Adrenal gland (tissue), 9 donors: ENCODE measurements at regions not wholly inside any gene's neighbourhood (a gene's known extent, or its start where the extent isn't known, plus 50 kb on each side); places are given as distances from the start of the nearest gene placed in this dataset.

ENCODE experiments used
- DNase-seq, 7 donors: peaks; one replicate each; pipeline ENCODE4 v3.0.0-alpha.2; 2019 to 2020
- H3K27ac ChIP-seq, 5 donors: fragments of 200-600 bp; sonication (generic) in 4 of 5; 1 replicate in 3 of 5; 2 replicates in 2 of 5; pipeline versions ENCODE4 v1.5.1 to v1.8.0; 2016 to 2020; ENCODE audit warnings: mild to moderate bottlenecking in 1 of 5
- H3K27me3 ChIP-seq: fragments of 200-600 bp; 2 replicates; pipeline ENCODE4 v1.8.0; 2021
- H3K36me3 ChIP-seq, 2 donors: fragments of 200-600 bp; replicated peaks in 1 of 2; 1 replicate in 1 of 2; 2 replicates in 1 of 2; pipeline versions ENCODE4 v1.5.1 to v1.8.0; 2018 to 2022
- H3K4me1 ChIP-seq, 2 donors: fragments of 200-600 bp; replicated peaks in 1 of 2; 1 replicate in 1 of 2; 2 replicates in 1 of 2; pipeline versions ENCODE4 v1.5.1 to v1.8.0; 2018 to 2021
- H3K4me3 ChIP-seq, 4 donors: fragments of 200-600 bp; sonication (generic) in 3 of 4; one replicate each; pipeline ENCODE4 v1.5.1; 2016 to 2018
- H3K9me3 ChIP-seq, 3 donors: fragments of 200-600 bp; sonication (generic) in 1 of 3; replicated peaks in 1 of 3; 1 replicate in 2 of 3; 2 replicates in 1 of 3; pipeline versions ENCODE4 v1.5.1 to v1.8.0; 2016 to 2021
- POLR2A ChIP-seq, 2 donors: fragments of 450-650 bp; IDR thresholded peaks; one replicate each; pipeline ENCODE4 v1.6.1; 2017; ENCODE audit warnings: antibody characterized with exemption in 2 of 2, mild to moderate bottlenecking in 2 of 2, moderate library complexity in 1 of 2
- WGBS, 4 donors: extraction: QIAGEN DNeasy Blood & Tissue Kit in 2 of 4; methylation state at CpG; one replicate each; pipeline versions ENCODE4 v1.1.5 to v1.1.7; 2013 to 2017; 5-methylcytosine and 5-hydroxymethylcytosine counted together
- intact Hi-C, 2 donors: fragments of 100-400 bp; cut with DNase I; formaldehyde crosslinking; loops; one replicate each; pipeline versions ENCODE4 v1.14.1 to v1.15.0; 2022 to 2023
- TF ChIP-seq, protein P1 (sequence below), 6 experiments: fragments of 450-650 bp in 4 of 6; fragments of 200-600 bp in 2 of 6; sonication (generic) in 1 of 6; IDR thresholded peaks; 1 replicate in 5 of 6; 2 replicates in 1 of 6; pipeline versions ENCODE4 v1.5.1 to v1.8.0; 2016 to 2021; ENCODE audit warnings: antibody characterized with exemption in 6 of 6, mild to moderate bottlenecking in 2 of 6, moderate library complexity in 1 of 6
- donor health status: healthy with polysubstance abuse.
- donor health status: Bipolar disorder and iron deficiency.
- donor health status: DM: yes; HTN: yes; CAD: no.
- donor health status: DM: no; HTN: no; CAD: no.
- donor health status: DM: no; HTN: no; CAD: no.

DNA sequence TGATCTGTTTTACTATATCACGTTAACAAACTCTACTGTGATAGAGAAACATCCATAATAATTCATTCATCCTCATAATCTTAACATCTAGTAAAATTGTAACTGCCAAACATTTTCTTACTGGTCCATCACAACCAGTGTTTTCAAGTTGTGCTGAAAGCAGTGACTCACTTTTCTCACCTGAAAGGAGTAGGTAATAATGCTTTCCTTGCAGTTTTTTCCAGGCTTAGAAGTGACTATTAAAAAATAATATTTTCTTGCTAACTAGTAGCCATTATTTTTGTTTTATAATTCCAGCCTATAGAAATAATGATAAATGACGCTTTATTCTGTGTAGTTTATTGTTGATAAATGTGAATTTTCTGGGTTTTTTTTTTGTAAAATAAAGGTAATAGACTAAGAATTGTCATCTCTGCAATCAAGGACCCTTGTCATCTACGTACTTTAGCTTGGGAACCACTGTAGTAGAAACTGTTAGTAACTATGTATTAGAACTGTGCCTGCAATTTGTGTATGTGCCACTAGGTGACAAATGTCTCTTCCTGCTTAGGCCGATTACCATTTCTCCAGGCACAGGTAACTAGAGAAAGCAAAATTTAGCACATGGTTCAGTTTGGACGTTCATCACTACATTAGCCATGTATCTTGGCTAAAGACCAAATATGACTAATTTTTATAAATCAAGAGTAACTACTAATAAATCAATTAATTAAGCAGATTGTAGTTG, 409.4 kb upstream of the ERCC4 start:
- 60 to 68% (median 63%) methylated on average over 5 of the region's 5 CpGs for WGBS, 4 donors
- no peak overlapping the region for H3K4me3 ChIP-seq
- intact Hi-C loops = no loop called here

DNA sequence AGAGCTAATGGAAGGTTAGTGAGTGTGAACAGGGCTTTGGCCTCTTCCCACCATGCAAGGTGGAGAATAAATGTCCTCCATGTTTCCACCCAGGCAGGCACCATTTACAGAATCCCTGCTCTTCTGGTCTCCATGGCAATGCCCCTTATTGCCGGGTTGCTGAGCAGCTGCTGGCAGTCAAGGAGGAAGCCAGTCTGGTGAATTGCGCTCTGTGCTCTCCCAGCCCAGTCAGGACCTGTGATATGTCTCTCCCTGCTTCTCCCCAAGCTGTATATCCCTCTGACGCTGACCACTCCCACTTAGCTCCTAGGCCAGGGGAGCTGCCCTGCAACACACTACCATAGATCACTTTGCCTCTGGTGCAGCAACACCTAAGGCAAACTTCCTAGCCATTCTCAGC, 402.1 kb upstream of the ERCC4 start:
- no peak for TF ChIP-seq POLR2A (IDR thresholded peaks at IDR 0.05)
- TF ChIP-seq, protein P1, sequence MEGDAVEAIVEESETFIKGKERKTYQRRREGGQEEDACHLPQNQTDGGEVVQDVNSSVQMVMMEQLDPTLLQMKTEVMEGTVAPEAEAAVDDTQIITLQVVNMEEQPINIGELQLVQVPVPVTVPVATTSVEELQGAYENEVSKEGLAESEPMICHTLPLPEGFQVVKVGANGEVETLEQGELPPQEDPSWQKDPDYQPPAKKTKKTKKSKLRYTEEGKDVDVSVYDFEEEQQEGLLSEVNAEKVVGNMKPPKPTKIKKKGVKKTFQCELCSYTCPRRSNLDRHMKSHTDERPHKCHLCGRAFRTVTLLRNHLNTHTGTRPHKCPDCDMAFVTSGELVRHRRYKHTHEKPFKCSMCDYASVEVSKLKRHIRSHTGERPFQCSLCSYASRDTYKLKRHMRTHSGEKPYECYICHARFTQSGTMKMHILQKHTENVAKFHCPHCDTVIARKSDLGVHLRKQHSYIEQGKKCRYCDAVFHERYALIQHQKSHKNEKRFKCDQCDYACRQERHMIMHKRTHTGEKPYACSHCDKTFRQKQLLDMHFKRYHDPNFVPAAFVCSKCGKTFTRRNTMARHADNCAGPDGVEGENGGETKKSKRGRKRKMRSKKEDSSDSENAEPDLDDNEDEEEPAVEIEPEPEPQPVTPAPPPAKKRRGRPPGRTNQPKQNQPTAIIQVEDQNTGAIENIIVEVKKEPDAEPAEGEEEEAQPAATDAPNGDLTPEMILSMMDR (IDR thresholded peaks at IDR 0.05) = no peak
- WGBS, 4 donors = 22 to 48% (median 29%) methylated on average over 3 of the region's 3 CpGs
- no peak for DNase-seq
- intact Hi-C loops = no loop called here
- Histone ChIP-seq H3K4me1 (no peaks in the 10 kb centered on the region), H3K27ac (no peak overlapping the region), H3K9me3 (peaks cover 0 to 9% (median 9%) of the 10 kb centered on the region in 3 donors), H3K4me3 (no peak overlapping the region), H3K27me3 (no peaks in the 10 kb centered on the region), H3K36me3 (no peaks in the 10 kb centered on the region)

More for the DNA sequence above, 409.4 kb upstream of the ERCC4 start:
- H3K27ac ChIP-seq = no peak overlapping the region
- H3K4me1 ChIP-seq = no peaks in the 10 kb centered on the region
- peaks cover 0 to 9% (median 9%) of the 10 kb centered on the region in 3 donors for H3K9me3 ChIP-seq
- no peaks in the 10 kb centered on the region for H3K36me3 ChIP-seq
- no peak for DNase-seq
- TF ChIP-seq POLR2A (IDR thresholded peaks at IDR 0.05) = no peak
- TF ChIP-seq, protein P1 (IDR thresholded peaks at IDR 0.05) = peak in 1 of 6 experiments; percentile 20
- no peaks in the 10 kb centered on the region for H3K27me3 ChIP-seq

DNA sequence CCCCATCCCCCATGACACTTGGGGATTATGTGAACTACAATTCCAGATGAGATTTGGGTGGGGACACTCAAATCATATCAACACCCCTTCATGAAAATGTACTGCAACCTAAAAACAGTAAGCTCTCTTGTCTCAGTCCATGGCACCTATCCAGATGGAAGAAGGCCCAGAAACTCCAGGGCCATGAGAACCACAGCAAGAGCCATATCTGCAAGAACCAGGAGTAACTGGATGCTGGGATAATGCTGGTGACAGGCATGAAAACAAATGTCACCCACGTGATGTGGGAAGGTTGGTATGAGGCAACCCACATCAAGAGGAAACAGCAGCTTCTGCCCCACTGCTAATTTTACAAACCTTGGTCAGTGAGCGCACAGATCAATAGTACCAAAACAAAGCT, 400.1 kb upstream of the ERCC4 start:
- WGBS, 4 donors = 57 to 79% (median 61%) methylated on average over 2 of the region's 2 CpGs
- Histone ChIP-seq H3K4me3 (no peak overlapping the region), H3K36me3 (no peaks in the 10 kb centered on the region), H3K4me1 (no peaks in the 10 kb centered on the region), H3K27ac (no peak overlapping the region), H3K9me3 (peaks cover 0 to 4% (median 2%) of the 10 kb centered on the region in 3 donors), H3K27me3 (no peaks in the 10 kb centered on the region)
- no peak for TF ChIP-seq POLR2A (IDR thresholded peaks at IDR 0.05)
- intact Hi-C loops = no loop called here
- peak in 1 of 7 donors; percentile 7 for DNase-seq

DNA sequence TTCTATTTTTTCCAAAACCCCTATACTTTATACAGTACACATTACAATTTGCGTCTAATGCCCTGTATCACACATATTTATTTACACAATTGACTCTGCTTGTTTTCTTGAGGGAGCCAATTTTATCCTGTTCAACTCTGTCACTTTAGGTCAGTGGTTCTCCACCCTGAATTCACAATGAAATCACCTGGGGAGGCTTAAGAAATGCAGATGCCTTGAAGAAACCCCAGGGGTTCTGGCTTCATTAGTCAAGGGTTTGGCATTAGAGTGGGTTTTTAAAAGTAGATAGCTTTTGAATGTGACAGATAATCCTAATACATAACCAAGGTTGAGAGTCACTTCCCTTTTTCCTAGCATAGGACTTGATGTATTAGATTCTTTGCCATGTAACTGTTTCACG, 398.6 kb upstream of the ERCC4 start:
- Histone ChIP-seq H3K4me1 (no peaks in the 10 kb centered on the region), H3K9me3 (no peaks in the 10 kb centered on the region), H3K36me3 (no peaks in the 10 kb centered on the region), H3K27me3 (no peaks in the 10 kb centered on the region), H3K4me3 (no peak overlapping the region), H3K27ac (no peak overlapping the region)
- intact Hi-C loops = no loop called here
- DNase-seq = no peak
- TF ChIP-seq, protein P1 (IDR thresholded peaks at IDR 0.05) = no peak
- TF ChIP-seq POLR2A (IDR thresholded peaks at IDR 0.05) = no peak
- WGBS, 4 donors = 35 to 46% (median 40%) methylated on average over 2 of the region's 2 CpGs

DNA sequence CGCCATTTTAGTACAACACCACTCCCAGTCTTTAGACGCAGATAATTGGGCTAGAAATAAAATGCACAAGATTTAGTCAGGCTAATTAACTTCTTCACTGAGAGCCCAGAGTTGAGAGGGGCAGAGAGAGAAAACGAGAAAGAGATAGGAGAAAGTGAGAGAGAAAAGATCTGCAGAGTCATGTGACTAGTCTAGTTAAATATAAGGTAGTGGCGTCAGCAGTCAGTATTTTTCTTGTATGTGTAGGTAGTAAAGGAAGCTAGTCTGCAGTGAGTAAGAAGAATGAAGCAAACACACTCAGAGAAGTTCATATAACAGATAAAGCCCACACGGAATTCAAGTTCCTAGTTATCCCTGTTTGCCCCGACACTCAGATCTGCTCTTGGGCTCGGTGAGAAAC, 392.6 kb upstream of the ERCC4 start:
- no peak for DNase-seq
- H3K36me3 ChIP-seq = no peaks in the 10 kb centered on the region
- no peaks in the 10 kb centered on the region for H3K9me3 ChIP-seq
- no peak overlapping the region for H3K4me3 ChIP-seq
- 71 to 82% (median 77%) methylated on average over 7 of the region's 7 CpGs for WGBS, 4 donors
- TF ChIP-seq POLR2A (IDR thresholded peaks at IDR 0.05) = no peak
- TF ChIP-seq, protein P1 (IDR thresholded peaks at IDR 0.05) = no peak
- no peak overlapping the region for H3K27ac ChIP-seq
- intact Hi-C loops = no loop called here
- no peaks in the 10 kb centered on the region for H3K4me1 ChIP-seq
- H3K27me3 ChIP-seq = no peaks in the 10 kb centered on the region
